ENCODE measurements at regions not wholly inside any gene's neighbourhood (a gene's known extent, or its start where the extent isn't known, plus 50 kb on each side); places are given as distances from the start of the nearest gene placed in this dataset.

DNA sequence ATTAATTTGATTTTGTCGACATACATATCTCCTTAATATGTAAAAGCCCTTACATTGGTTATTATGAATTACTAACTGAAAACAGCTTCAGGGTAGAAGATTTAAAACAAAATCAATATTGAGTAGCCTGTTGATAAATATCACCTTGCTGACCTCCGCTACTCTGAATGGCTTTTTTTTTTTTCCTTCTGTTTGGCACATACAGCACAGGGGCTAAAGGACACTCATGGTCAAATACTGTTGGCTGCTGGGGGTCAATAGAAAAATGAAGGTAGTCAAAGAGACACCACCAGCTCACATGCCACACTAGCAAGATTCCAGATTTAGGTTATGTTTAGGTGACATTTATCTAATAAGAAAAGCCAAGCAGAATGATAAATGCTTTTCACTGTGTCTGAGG, 1642.4 kb upstream of the SLC39A10 start:
- Mint-ChIP-seq H3K27me3 (no peaks in the 10 kb centered on the region), H3K9me3 (peaks cover 4% of the 10 kb centered on the region), H3K4me3 (no peak overlapping the region), H3K36me3 (ENCODE audit: low read depth) (no peaks in the 10 kb centered on the region), H3K4me1 (no peaks in the 10 kb centered on the region), H3K27ac (no peak overlapping the region)
- intact Hi-C loops (cut with micrococcal nuclease): no loop called here
- TF ChIP-seq CTCF (IDR thresholded peaks at IDR 0.05): no peak
- ATAC-seq (ENCODE audit: low read depth): no peak
- no peak for DNase-seq
- CTCF ChIA-PET: no interaction called here
- POLR2A ChIA-PET: no interaction called here

DNA sequence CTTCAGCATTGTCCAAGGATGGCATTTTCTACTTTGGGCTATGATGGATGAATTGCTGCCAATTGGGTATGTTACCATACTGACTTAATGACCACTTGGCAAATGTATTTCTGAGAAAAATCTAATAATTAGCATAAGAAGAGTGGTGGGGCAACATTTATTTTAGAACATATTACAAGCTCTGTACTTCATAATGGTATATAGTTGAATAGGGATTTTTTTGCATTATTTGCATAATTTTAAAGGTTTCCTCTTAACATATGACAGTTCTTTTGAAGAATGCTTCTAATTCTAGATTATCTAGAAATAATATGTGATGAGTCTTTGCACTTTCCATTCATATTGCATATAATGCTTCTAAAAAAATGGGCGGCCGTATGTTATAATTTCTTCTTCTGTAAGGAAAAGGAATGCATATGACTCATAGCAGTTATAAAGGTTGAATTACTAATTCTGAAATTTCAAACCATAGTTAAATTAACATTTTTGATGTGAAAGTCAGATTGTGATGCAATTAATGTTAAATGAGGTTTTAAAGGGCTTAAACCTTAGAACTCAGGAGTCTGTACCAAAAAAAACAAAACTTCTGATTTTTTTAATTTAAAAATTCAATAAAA, 1652.3 kb upstream of the SLC39A10 start:
- no peak overlapping the region for H3K4me3 Mint-ChIP-seq
- TF ChIP-seq CTCF (IDR thresholded peaks at IDR 0.05): no peak
- H3K27ac Mint-ChIP-seq: no peak overlapping the region
- peaks cover 10% of the 10 kb centered on the region for H3K9me3 Mint-ChIP-seq
- ChIA-PET POLR2A (no interaction called here), CTCF (no interaction called here)
- H3K27me3 Mint-ChIP-seq: no peaks in the 10 kb centered on the region
- no peak for DNase-seq
- no peaks in the 10 kb centered on the region for H3K36me3 Mint-ChIP-seq (ENCODE audit: low read depth)
- H3K4me1 Mint-ChIP-seq: no peaks in the 10 kb centered on the region
- no peak for ATAC-seq (ENCODE audit: low read depth)
- intact Hi-C loops (cut with micrococcal nuclease): no loop called here

- Mint-ChIP-seq H3K36me3 (ENCODE audit: low read depth) (no peaks in the 10 kb centered on the region), H3K4me3 (no peak overlapping the region), H3K27ac (no peak overlapping the region), H3K4me1 (no peaks in the 10 kb centered on the region), H3K27me3 (no peaks in the 10 kb centered on the region), H3K9me3 (peaks cover 7% of the 10 kb centered on the region)
- POLR2A ChIA-PET: no interaction called here
- ATAC-seq (ENCODE audit: low read depth) (no peak), DNase-seq (no peak)
- CTCF ChIA-PET: no interaction called here
- TF ChIP-seq CTCF (IDR thresholded peaks at IDR 0.05): no peak
- intact Hi-C loops (cut with micrococcal nuclease): no loop called here
These were observed 1653.1 kb upstream of the SLC39A10 start for GRCh38 chr2:194003911-194004310.

GRCh38 chr2:194002699-194003368, 1654.2 kb upstream of the SLC39A10 start:
- Mint-ChIP-seq H3K4me1 (no peaks in the 10 kb centered on the region), H3K4me3 (no peak overlapping the region), H3K36me3 (ENCODE audit: low read depth) (no peaks in the 10 kb centered on the region), H3K27ac (no peak overlapping the region), H3K27me3 (no peaks in the 10 kb centered on the region), H3K9me3 (no peaks in the 10 kb centered on the region)
- CTCF ChIA-PET: no interaction called here
- ATAC-seq (ENCODE audit: low read depth) (no peak), DNase-seq (no peak)
- TF ChIP-seq CTCF (IDR thresholded peaks at IDR 0.05): no peak
- intact Hi-C loops (cut with micrococcal nuclease): no loop called here
- POLR2A ChIA-PET: no interaction called here

- ChIA-PET CTCF (no interaction called here), POLR2A (no interaction called here)
- H3K9me3 Mint-ChIP-seq: no peaks in the 10 kb centered on the region
- no peak overlapping the region for H3K4me3 Mint-ChIP-seq
- no peaks in the 10 kb centered on the region for H3K36me3 Mint-ChIP-seq (ENCODE audit: low read depth)
- H3K27me3 Mint-ChIP-seq: no peaks in the 10 kb centered on the region
- ATAC-seq (ENCODE audit: low read depth): no peak
- no peaks in the 10 kb centered on the region for H3K4me1 Mint-ChIP-seq
- intact Hi-C loops (cut with micrococcal nuclease): no loop called here
- no peak overlapping the region for H3K27ac Mint-ChIP-seq
- no peak for TF ChIP-seq CTCF (IDR thresholded peaks at IDR 0.05)
- DNase-seq: no peak
These were observed 1666.2 kb upstream of the SLC39A10 start for GRCh38 chr2:193990868-193991267.
